GM12891 (cell line): ENCODE measurements at regions not wholly inside any gene's neighbourhood (a gene's known extent, or its start where the extent isn't known, plus 50 kb on each side); places are given as distances from the start of the nearest gene placed in this dataset.

Source experiments
- POLR2A ChIP-seq: IDR thresholded peaks from 2 replicates; pipeline ENCODE4 v1.6.1; 2011; ENCODE audit warnings: low read depth, low read length, control low read depth
- POLR2AphosphoS5 ChIP-seq: IDR thresholded peaks from 2 replicates; pipeline ENCODE4 v1.6.1; 2011; ENCODE audit warnings: low read depth, low read length, control low read depth

DNA sequence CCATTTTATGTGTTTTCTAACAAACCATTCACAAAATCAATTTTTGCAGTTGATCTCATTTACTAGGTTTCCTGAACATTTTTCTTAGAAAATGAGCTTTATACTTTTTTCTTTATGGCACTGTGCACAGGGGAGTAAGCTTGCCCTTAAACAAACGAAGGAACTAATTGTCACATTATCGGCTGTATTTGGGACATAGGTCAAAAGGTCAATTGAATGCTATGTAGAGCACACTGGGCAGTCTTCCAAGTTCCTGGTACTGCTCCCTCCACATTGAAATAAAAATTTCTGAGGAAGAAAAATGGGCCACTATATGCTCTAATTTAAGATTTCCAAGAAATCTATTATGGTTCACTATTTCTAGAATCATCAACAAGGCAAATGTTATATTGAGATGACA lies 93.6 kb upstream of the TMEFF2 start:
- no peak for TF ChIP-seq POLR2A
- TF ChIP-seq POLR2AphosphoS5, result no peak
